ENCODE measurements at regions not wholly inside any gene's neighbourhood (a gene's known extent, or its start where the extent isn't known, plus 50 kb on each side); places are given as distances from the start of the nearest gene placed in this dataset.

- Histone ChIP-seq H3K4me1 (ENCODE audit: control insufficient read depth, insufficient read depth, low read length) (no peaks in the 10 kb centered on the region), H3K4me3 (ENCODE audit: low read length) (no peak overlapping the region), H3K36me3 (ENCODE audit: control insufficient read depth, insufficient read depth, low read length) (no peaks in the 10 kb centered on the region), H3K9me3 (replicated peaks; ENCODE audit: control insufficient read depth, low read depth, low read length) (no peaks in the 10 kb centered on the region), H3K27me3 (ENCODE audit: control insufficient read depth, insufficient read depth, low read length) (peaks cover 7% of the 10 kb centered on the region), H3K27ac (ENCODE audit: low read length) (no peak overlapping the region)
- 0% methylated on average over 1 of the region's 10 CpGs for WGBS (ENCODE audit: insufficient coverage)
- no peak for DNase-seq
These were observed 472.9 kb downstream of the MATN1 start for GRCh38 chr1:30250338-30250983.

GRCh38 chr1:30249446-30250337 is 473.7 kb downstream of the MATN1 start:
- H3K9me3 ChIP-seq (replicated peaks; ENCODE audit: control insufficient read depth, low read depth, low read length), result no peaks in the 10 kb centered on the region
- no peak for DNase-seq
- whole genome bisulfite sequencing (ENCODE audit: insufficient coverage), result 59% methylated on average over 11 of the region's 16 CpGs
- no peak overlapping the region for H3K4me3 ChIP-seq (ENCODE audit: low read length)
- H3K4me1 ChIP-seq (ENCODE audit: control insufficient read depth, insufficient read depth, low read length), result no peaks in the 10 kb centered on the region
- H3K27ac ChIP-seq (ENCODE audit: low read length), result no peak overlapping the region
- H3K36me3 ChIP-seq (ENCODE audit: control insufficient read depth, insufficient read depth, low read length), result no peaks in the 10 kb centered on the region
- peaks cover 9% of the 10 kb centered on the region for H3K27me3 ChIP-seq (ENCODE audit: control insufficient read depth, insufficient read depth, low read length)

- H3K4me1 ChIP-seq (ENCODE audit: control insufficient read depth, insufficient read depth, low read length), result no peaks in the 10 kb centered on the region
- H3K36me3 ChIP-seq (ENCODE audit: control insufficient read depth, insufficient read depth, low read length), result no peaks in the 10 kb centered on the region
- no peaks in the 10 kb centered on the region for H3K9me3 ChIP-seq (replicated peaks; ENCODE audit: control insufficient read depth, low read depth, low read length)
- peaks cover 7% of the 10 kb centered on the region for H3K27me3 ChIP-seq (ENCODE audit: control insufficient read depth, insufficient read depth, low read length)
- H3K27ac ChIP-seq (ENCODE audit: low read length), result no peak overlapping the region
- H3K4me3 ChIP-seq (ENCODE audit: low read length), result no peak overlapping the region
- WGBS (ENCODE audit: insufficient coverage), result 0% methylated on average over 1 of the region's 3 CpGs
- no peak for DNase-seq
These were observed 474.6 kb downstream of the MATN1 start for GRCh38 chr1:30248774-30249173.

- H3K4me1 ChIP-seq (ENCODE audit: control insufficient read depth, insufficient read depth, low read length), result no peaks in the 10 kb centered on the region
- peaks cover 8% of the 10 kb centered on the region for H3K27me3 ChIP-seq (ENCODE audit: control insufficient read depth, insufficient read depth, low read length)
- no peak overlapping the region for H3K27ac ChIP-seq (ENCODE audit: low read length)
- 80% methylated on average over 1 of the region's 3 CpGs for WGBS (ENCODE audit: insufficient coverage)
- no peak for DNase-seq
- no peak overlapping the region for H3K4me3 ChIP-seq (ENCODE audit: low read length)
- H3K36me3 ChIP-seq (ENCODE audit: control insufficient read depth, insufficient read depth, low read length), result no peaks in the 10 kb centered on the region
- H3K9me3 ChIP-seq (replicated peaks; ENCODE audit: control insufficient read depth, low read depth, low read length), result no peaks in the 10 kb centered on the region
These were observed 475.0 kb downstream of the MATN1 start for GRCh38 chr1:30248373-30248772.

GRCh38 chr1:30244801-30245200 is 478.6 kb downstream of the MATN1 start:
- H3K4me1 ChIP-seq (ENCODE audit: control insufficient read depth, insufficient read depth, low read length), result no peaks in the 10 kb centered on the region
- no peaks in the 10 kb centered on the region for H3K9me3 ChIP-seq (replicated peaks; ENCODE audit: control insufficient read depth, low read depth, low read length)
- peaks cover 9% of the 10 kb centered on the region for H3K27me3 ChIP-seq (ENCODE audit: control insufficient read depth, insufficient read depth, low read length)
- no peak overlapping the region for H3K4me3 ChIP-seq (ENCODE audit: low read length)
- no peaks in the 10 kb centered on the region for H3K36me3 ChIP-seq (ENCODE audit: control insufficient read depth, insufficient read depth, low read length)
- no peak for DNase-seq
- H3K27ac ChIP-seq (ENCODE audit: low read length), result no peak overlapping the region
- 66% methylated on average over 8 of the region's 9 CpGs for whole genome bisulfite sequencing (ENCODE audit: insufficient coverage)

- DNase-seq, result no peak
- Histone ChIP-seq H3K36me3 (ENCODE audit: control insufficient read depth, insufficient read depth, low read length) (no peaks in the 10 kb centered on the region), H3K27me3 (ENCODE audit: control insufficient read depth, insufficient read depth, low read length) (peaks cover 9% of the 10 kb centered on the region)
These were observed 480.5 kb downstream of the MATN1 start for GRCh38 chr1:30242722-30243457.

GRCh38 chr1:30242168-30242567 is 481.2 kb downstream of the MATN1 start:
- Histone ChIP-seq H3K4me3 (ENCODE audit: low read length) (no peak overlapping the region), H3K27me3 (ENCODE audit: control insufficient read depth, insufficient read depth, low read length) (peaks cover 9% of the 10 kb centered on the region), H3K27ac (ENCODE audit: low read length) (no peak overlapping the region), H3K36me3 (ENCODE audit: control insufficient read depth, insufficient read depth, low read length) (no peaks in the 10 kb centered on the region), H3K4me1 (ENCODE audit: control insufficient read depth, insufficient read depth, low read length) (no peaks in the 10 kb centered on the region), H3K9me3 (replicated peaks; ENCODE audit: control insufficient read depth, low read depth, low read length) (no peaks in the 10 kb centered on the region)
- DNase-seq, result no peak
- WGBS (ENCODE audit: insufficient coverage), result 72% methylated on average over 6 of the region's 9 CpGs

More at GRCh38 chr1:30242722-30243457, 480.5 kb downstream of the MATN1 start:
- Histone ChIP-seq H3K9me3 (replicated peaks; ENCODE audit: control insufficient read depth, low read depth, low read length) (no peaks in the 10 kb centered on the region), H3K4me3 (ENCODE audit: low read length) (no peak overlapping the region), H3K4me1 (ENCODE audit: control insufficient read depth, insufficient read depth, low read length) (no peaks in the 10 kb centered on the region), H3K27ac (ENCODE audit: low read length) (no peak overlapping the region)
- 48% methylated on average over 2 of the region's 5 CpGs for WGBS (ENCODE audit: insufficient coverage)

- peaks cover 9% of the 10 kb centered on the region for H3K27me3 ChIP-seq (ENCODE audit: control insufficient read depth, insufficient read depth, low read length)
- WGBS (ENCODE audit: insufficient coverage), result 27% methylated on average over 3 of the region's 3 CpGs
These were observed 481.7 kb downstream of the MATN1 start for GRCh38 chr1:30241681-30242080.

GRCh38 chr1:30234091-30234490 is 489.3 kb downstream of the MATN1 start:
- Histone ChIP-seq H3K36me3 (ENCODE audit: control insufficient read depth, insufficient read depth, low read length) (no peaks in the 10 kb centered on the region), H3K27ac (ENCODE audit: low read length) (no peak overlapping the region), H3K27me3 (ENCODE audit: control insufficient read depth, insufficient read depth, low read length) (peaks cover 4% of the 10 kb centered on the region), H3K4me1 (ENCODE audit: control insufficient read depth, insufficient read depth, low read length) (no peaks in the 10 kb centered on the region), H3K9me3 (replicated peaks; ENCODE audit: control insufficient read depth, low read depth, low read length) (no peaks in the 10 kb centered on the region), H3K4me3 (ENCODE audit: low read length) (no peak overlapping the region)
- no peak for DNase-seq
- 69% methylated on average over 4 of the region's 7 CpGs for WGBS (ENCODE audit: insufficient coverage)

More at GRCh38 chr1:30241681-30242080, 481.7 kb downstream of the MATN1 start:
- Histone ChIP-seq H3K36me3 (ENCODE audit: control insufficient read depth, insufficient read depth, low read length) (no peaks in the 10 kb centered on the region), H3K4me1 (ENCODE audit: control insufficient read depth, insufficient read depth, low read length) (no peaks in the 10 kb centered on the region), H3K9me3 (replicated peaks; ENCODE audit: control insufficient read depth, low read depth, low read length) (no peaks in the 10 kb centered on the region), H3K27ac (ENCODE audit: low read length) (no peak overlapping the region), H3K4me3 (ENCODE audit: low read length) (no peak overlapping the region)
- DNase-seq, result no peak
